ENCODE measurements at regions not wholly inside any gene's neighbourhood (a gene's known extent, or its start where the extent isn't known, plus 50 kb on each side); places are given as distances from the start of the nearest gene placed in this dataset.

GRCh38 chr12:126843915-126844669, 1422.9 kb upstream of the TMEM132C start:
- Mint-ChIP-seq H3K4me3 (no peak overlapping the region), H3K27me3 (ENCODE audit: insufficient read depth) (no peaks in the 10 kb centered on the region), H3K4me1 (ENCODE audit: low read depth) (no peaks in the 10 kb centered on the region), H3K36me3 (ENCODE audit: low read depth) (no peaks in the 10 kb centered on the region), H3K27ac (no peak overlapping the region), H3K9me3 (peaks cover 38% of the 10 kb centered on the region)
- no peak for DNase-seq
- TF ChIP-seq, protein P1, sequence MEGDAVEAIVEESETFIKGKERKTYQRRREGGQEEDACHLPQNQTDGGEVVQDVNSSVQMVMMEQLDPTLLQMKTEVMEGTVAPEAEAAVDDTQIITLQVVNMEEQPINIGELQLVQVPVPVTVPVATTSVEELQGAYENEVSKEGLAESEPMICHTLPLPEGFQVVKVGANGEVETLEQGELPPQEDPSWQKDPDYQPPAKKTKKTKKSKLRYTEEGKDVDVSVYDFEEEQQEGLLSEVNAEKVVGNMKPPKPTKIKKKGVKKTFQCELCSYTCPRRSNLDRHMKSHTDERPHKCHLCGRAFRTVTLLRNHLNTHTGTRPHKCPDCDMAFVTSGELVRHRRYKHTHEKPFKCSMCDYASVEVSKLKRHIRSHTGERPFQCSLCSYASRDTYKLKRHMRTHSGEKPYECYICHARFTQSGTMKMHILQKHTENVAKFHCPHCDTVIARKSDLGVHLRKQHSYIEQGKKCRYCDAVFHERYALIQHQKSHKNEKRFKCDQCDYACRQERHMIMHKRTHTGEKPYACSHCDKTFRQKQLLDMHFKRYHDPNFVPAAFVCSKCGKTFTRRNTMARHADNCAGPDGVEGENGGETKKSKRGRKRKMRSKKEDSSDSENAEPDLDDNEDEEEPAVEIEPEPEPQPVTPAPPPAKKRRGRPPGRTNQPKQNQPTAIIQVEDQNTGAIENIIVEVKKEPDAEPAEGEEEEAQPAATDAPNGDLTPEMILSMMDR (IDR thresholded peaks at IDR 0.05): no peak

GRCh38 chr12:126847005-126847629, 1419.9 kb upstream of the TMEM132C start:
- Mint-ChIP-seq H3K27me3 (ENCODE audit: insufficient read depth) (no peaks in the 10 kb centered on the region), H3K27ac (no peak overlapping the region), H3K4me3 (no peak overlapping the region), H3K36me3 (ENCODE audit: low read depth) (no peaks in the 10 kb centered on the region), H3K4me1 (ENCODE audit: low read depth) (no peaks in the 10 kb centered on the region), H3K9me3 (peaks cover 42% of the 10 kb centered on the region)
- TF ChIP-seq, protein P1 (IDR thresholded peaks at IDR 0.05): no peak
- DNase-seq: no peak

DNA sequence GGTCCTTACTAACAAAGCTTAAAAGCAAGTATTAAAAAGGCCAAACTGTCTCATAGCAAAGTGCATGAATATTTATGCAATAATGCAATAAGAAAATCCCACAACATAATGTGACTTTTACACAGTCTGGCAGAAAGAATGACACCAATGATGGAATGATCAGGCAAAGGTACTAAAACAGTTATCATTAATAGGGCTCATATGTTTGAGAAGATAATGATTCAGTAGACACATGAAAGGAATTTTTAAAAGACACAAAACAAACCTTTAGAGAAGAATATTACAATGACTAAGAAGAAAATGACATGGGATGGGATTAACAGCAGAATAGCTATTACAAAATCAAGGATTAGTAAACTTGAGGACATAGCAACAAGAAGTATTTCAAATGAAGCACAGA, 1411.2 kb upstream of the TMEM132C start:
- DNase-seq: no peak
- Mint-ChIP-seq H3K27ac (no peak overlapping the region), H3K4me3 (no peak overlapping the region), H3K9me3 (peaks cover 28% of the 10 kb centered on the region), H3K4me1 (ENCODE audit: low read depth) (no peaks in the 10 kb centered on the region), H3K36me3 (ENCODE audit: low read depth) (no peaks in the 10 kb centered on the region), H3K27me3 (ENCODE audit: insufficient read depth) (no peaks in the 10 kb centered on the region)
- TF ChIP-seq, protein P1 (IDR thresholded peaks at IDR 0.05): no peak

GRCh38 chr12:126856958-126857357, 1410.0 kb upstream of the TMEM132C start:
- DNase-seq: no peak
- Mint-ChIP-seq H3K9me3 (peaks cover 24% of the 10 kb centered on the region), H3K36me3 (ENCODE audit: low read depth) (no peaks in the 10 kb centered on the region), H3K4me1 (ENCODE audit: low read depth) (no peaks in the 10 kb centered on the region), H3K27me3 (ENCODE audit: insufficient read depth) (no peaks in the 10 kb centered on the region), H3K4me3 (no peak overlapping the region), H3K27ac (no peak overlapping the region)
- TF ChIP-seq, protein P1 (IDR thresholded peaks at IDR 0.05): no peak

- no peaks in the 10 kb centered on the region for H3K36me3 Mint-ChIP-seq (ENCODE audit: low read depth)
- H3K9me3 Mint-ChIP-seq: peaks cover 18% of the 10 kb centered on the region
- TF ChIP-seq, protein P1 (IDR thresholded peaks at IDR 0.05): no peak
- H3K27ac Mint-ChIP-seq: no peak overlapping the region
- DNase-seq: no peak
- H3K4me3 Mint-ChIP-seq: no peak overlapping the region
- no peaks in the 10 kb centered on the region for H3K4me1 Mint-ChIP-seq (ENCODE audit: low read depth)
- H3K27me3 Mint-ChIP-seq (ENCODE audit: insufficient read depth): no peaks in the 10 kb centered on the region
Measured at GRCh38 chr12:126858560-126858959, 1408.4 kb upstream of the TMEM132C start.
